Sigmoid colon (tissue), 6 donors: ENCODE measurements at regions not wholly inside any gene's neighbourhood (a gene's known extent, or its start where the extent isn't known, plus 50 kb on each side); places are given as distances from the start of the nearest gene placed in this dataset.
"Not testable (repeated sequence)": the region's sequence is repeated elsewhere in the genome, so short reads cannot be mapped to it uniquely, and the experiment has no call there.

ENCODE experiments used
- DNase-seq: peaks from one replicate; pipeline ENCODE4 v3.0.0-alpha.2; 2019
- H3K27ac ChIP-seq, 4 donors: fragments of 200-600 bp; sonication (generic); one replicate each; pipeline ENCODE4 v1.5.1; 2016 to 2019; ENCODE audit warnings: mild to moderate bottlenecking in 1 of 4
- H3K27me3 ChIP-seq, 3 donors: fragments of 200-600 bp; sonication (generic); one replicate each; pipeline ENCODE4 v1.5.1; 2019; ENCODE audit warnings: mild to moderate bottlenecking in 1 of 3
- H3K36me3 ChIP-seq, 4 donors: fragments of 200-600 bp; sonication (generic); one replicate each; pipeline ENCODE4 v1.5.1; 2016 to 2019
- H3K4me1 ChIP-seq, 4 donors: fragments of 200-600 bp; sonication (generic); one replicate each; pipeline ENCODE4 v1.5.1; 2017 to 2019
- H3K4me3 ChIP-seq, 4 donors: fragments of 200-600 bp; sonication (generic); one replicate each; pipeline ENCODE4 v1.5.1; 2017 to 2019; ENCODE audit warnings: mild to moderate bottlenecking in 2 of 4, moderate library complexity in 1 of 4
- H3K9me3 ChIP-seq, 4 donors: fragments of 200-600 bp in 3 of 4; sonication (generic) in 3 of 4; one replicate each; pipeline versions ENCODE4 v1.5.1 to v1.6.1; 2013 to 2019
- EP300 ChIP-seq, 4 donors: sonication (generic); formaldehyde crosslinking; IDR thresholded peaks; one replicate each; pipeline ENCODE4 v1.6.1; 2017; ENCODE audit warnings: antibody characterized with exemption in 4 of 4
- POLR2A ChIP-seq, 2 donors: fragments of 450-650 bp; IDR thresholded peaks; one replicate each; pipeline ENCODE4 v1.6.1; 2016; ENCODE audit warnings: antibody characterized with exemption in 2 of 2, mild to moderate bottlenecking in 2 of 2, moderate library complexity in 2 of 2
- POLR2AphosphoS5 ChIP-seq, 4 donors: sonication (generic); formaldehyde crosslinking; IDR thresholded peaks; one replicate each; pipeline ENCODE4 v1.6.1; 2017; ENCODE audit warnings: antibody characterized with exemption in 4 of 4
- WGBS, 2 donors: extraction: QIAGEN DNeasy Blood & Tissue Kit; methylation state at CpG; one replicate each; pipeline ENCODE4 v1.1.7; 2013; 5-methylcytosine and 5-hydroxymethylcytosine counted together
- intact Hi-C: fragments of 100-400 bp; cut with DNase I; formaldehyde crosslinking; loops from one replicate; pipeline ENCODE4 v1.15.1; 2023
- TF ChIP-seq, protein P1 (sequence below), 4 experiments: fragments of 450-650 bp in 3 of 4; fragments of 200-600 bp in 1 of 4; IDR thresholded peaks; one replicate each; pipeline ENCODE4 v1.5.1; 2016 to 2019; ENCODE audit warnings: antibody characterized with exemption in 4 of 4, mild to moderate bottlenecking in 3 of 4, moderate library complexity in 2 of 4
- donor health status: healthy with polysubstance abuse.
- donor health status: healthy.

DNA sequence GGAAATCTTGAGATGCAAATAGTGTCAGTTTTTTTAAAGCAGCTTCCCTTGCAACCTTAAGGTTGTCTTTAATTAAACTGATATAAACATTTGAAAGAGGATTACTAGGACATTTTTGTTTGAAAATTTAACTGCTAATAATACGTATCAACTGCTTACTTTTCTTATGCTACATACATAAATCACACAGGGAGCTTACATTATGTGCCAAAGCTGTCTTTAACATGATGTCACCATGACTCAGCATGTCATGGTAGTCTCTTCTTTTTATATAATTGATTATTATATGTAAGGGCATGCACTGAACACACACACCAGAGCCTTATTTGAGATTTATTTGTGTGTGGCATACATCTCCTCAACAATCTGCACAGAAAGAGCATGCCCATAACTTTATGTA, 63.0 kb upstream of the PTHLH start:
- no peaks in the 10 kb centered on the region for H3K27me3 ChIP-seq
- H3K4me1 ChIP-seq: no peaks in the 10 kb centered on the region
- H3K4me3 ChIP-seq: no peak overlapping the region
- H3K9me3 ChIP-seq: no peaks in the 10 kb centered on the region
- H3K27ac ChIP-seq: no peak overlapping the region
- H3K36me3 ChIP-seq: no peaks in the 10 kb centered on the region
- TF ChIP-seq, protein P1, sequence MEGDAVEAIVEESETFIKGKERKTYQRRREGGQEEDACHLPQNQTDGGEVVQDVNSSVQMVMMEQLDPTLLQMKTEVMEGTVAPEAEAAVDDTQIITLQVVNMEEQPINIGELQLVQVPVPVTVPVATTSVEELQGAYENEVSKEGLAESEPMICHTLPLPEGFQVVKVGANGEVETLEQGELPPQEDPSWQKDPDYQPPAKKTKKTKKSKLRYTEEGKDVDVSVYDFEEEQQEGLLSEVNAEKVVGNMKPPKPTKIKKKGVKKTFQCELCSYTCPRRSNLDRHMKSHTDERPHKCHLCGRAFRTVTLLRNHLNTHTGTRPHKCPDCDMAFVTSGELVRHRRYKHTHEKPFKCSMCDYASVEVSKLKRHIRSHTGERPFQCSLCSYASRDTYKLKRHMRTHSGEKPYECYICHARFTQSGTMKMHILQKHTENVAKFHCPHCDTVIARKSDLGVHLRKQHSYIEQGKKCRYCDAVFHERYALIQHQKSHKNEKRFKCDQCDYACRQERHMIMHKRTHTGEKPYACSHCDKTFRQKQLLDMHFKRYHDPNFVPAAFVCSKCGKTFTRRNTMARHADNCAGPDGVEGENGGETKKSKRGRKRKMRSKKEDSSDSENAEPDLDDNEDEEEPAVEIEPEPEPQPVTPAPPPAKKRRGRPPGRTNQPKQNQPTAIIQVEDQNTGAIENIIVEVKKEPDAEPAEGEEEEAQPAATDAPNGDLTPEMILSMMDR (IDR thresholded peaks at IDR 0.05): no peak
- no peak for TF ChIP-seq EP300 (IDR thresholded peaks at IDR 0.05)
- TF ChIP-seq POLR2A (IDR thresholded peaks at IDR 0.05): no peak
- no peak for TF ChIP-seq POLR2AphosphoS5 (IDR thresholded peaks at IDR 0.05)
- 63 to 68% methylated on average over 1 of the region's 1 CpG for WGBS, 2 donors
- DNase-seq: no peak
- intact Hi-C loops: no loop called here

DNA sequence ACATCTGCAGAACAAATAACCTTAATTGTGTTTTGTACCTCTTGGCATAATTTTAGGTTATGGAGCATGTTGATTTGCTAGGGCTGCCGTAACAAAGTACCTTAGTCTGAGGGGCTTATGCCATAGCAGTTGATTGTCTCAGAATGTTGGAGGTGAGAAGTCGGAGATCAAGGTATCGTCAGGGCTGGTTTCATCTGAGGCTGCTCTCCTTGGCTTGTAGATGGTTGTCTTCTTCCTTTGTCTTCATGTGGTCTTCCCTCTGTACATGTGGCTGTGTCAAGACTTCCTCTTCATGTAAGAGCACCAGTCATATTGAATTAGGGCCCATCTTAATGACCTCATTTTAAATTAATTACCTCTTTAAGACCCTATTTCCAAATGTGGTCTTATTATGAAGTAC, 64.4 kb upstream of the PTHLH start:
- Histone ChIP-seq H3K36me3 (no peaks in the 10 kb centered on the region), H3K9me3 (no peaks in the 10 kb centered on the region), H3K4me3 (no peak overlapping the region), H3K27me3 (no peaks in the 10 kb centered on the region), H3K27ac (no peak overlapping the region), H3K4me1 (no peaks in the 10 kb centered on the region)
- no peak for DNase-seq
- TF ChIP-seq POLR2AphosphoS5 (IDR thresholded peaks at IDR 0.05): no peak
- no peak for TF ChIP-seq EP300 (IDR thresholded peaks at IDR 0.05)
- WGBS, 2 donors: 81 to 90% methylated on average over 3 of the region's 3 CpGs
- intact Hi-C loops: no loop called here

DNA sequence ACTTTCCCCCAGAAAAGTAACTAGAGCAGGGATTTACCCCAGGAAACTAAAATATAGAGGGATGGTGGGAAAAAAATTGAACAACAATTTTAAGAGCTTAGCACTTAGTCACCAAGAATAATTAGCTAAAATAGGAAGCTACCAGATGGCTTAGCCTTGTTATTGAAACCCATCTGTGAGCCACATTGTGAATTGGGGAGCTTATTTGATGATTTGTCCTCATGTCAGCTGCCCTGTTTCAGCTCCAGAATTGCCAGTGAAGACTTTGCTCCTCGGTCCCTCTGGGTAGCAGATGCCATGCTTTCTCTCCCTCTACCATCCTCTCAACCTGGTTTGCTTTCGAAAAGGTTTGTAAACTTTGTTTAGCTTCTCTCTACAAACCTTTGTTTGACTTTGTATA, 67.7 kb upstream of the PTHLH start:
- H3K36me3 ChIP-seq: no peaks in the 10 kb centered on the region
- H3K27ac ChIP-seq: no peak overlapping the region
- no peak for DNase-seq
- no peak overlapping the region for H3K4me3 ChIP-seq
- H3K9me3 ChIP-seq: no peaks in the 10 kb centered on the region
- no peaks in the 10 kb centered on the region for H3K27me3 ChIP-seq
- 84 to 85% methylated on average over 2 of the region's 2 CpGs for WGBS, 2 donors
- no peaks in the 10 kb centered on the region for H3K4me1 ChIP-seq
- TF ChIP-seq POLR2A (IDR thresholded peaks at IDR 0.05) (no peak), EP300 (IDR thresholded peaks at IDR 0.05) (no peak), POLR2AphosphoS5 (IDR thresholded peaks at IDR 0.05) (no peak)
- TF ChIP-seq, protein P1 (IDR thresholded peaks at IDR 0.05): no peak
- intact Hi-C loops: no loop called here

DNA sequence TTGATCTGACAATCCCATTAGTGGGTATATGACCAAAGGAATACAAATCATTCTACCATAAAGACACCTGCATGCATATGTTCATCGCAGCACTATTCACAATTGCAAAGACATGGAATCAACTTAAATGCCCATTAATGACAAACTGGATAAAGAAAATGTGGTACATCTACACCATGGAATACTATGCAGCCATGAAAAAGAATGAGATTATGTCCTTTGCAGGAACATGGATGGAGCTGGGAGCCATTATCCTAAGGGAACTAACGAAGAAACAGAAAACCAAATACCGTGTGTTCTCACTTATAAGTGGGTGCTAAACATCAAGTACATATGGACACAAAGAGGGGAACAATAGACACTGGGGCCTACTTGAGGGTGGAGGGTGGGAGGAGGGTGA, 74.1 kb upstream of the PTHLH start:
- H3K9me3 ChIP-seq, H3K4me3 ChIP-seq, H3K27ac ChIP-seq, H3K36me3 ChIP-seq, intact Hi-C loops, H3K4me1 ChIP-seq, H3K27me3 ChIP-seq, DNase-seq: not testable (repeated sequence)
- 78 to 92% methylated on average over 3 of the region's 3 CpGs for WGBS, 2 donors

DNA sequence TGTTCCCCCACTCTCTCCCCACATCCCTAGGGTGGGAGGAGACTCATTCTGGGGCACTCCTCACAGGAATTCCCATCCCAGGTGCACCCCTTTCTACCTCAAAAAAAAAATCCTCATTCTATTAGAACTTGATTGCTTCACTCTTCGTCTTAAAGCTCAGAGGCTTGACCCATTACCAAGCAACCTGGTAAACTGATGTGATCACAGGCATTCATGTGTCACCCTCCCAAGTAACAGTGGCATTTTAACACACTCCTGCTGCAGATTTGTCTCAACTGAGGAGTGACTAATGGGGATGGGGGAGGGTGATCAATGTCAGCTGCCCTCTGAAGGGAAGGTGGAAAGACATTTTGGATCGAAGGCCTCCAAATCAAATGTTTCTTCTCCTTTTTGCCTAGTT, 78.1 kb upstream of the PTHLH start:
- 86 to 90% methylated on average over 2 of the region's 2 CpGs for WGBS, 2 donors
- no peaks in the 10 kb centered on the region for H3K4me1 ChIP-seq

More for the DNA sequence above, 78.1 kb upstream of the PTHLH start:
- Histone ChIP-seq H3K27me3 (no peaks in the 10 kb centered on the region), H3K36me3 (no peaks in the 10 kb centered on the region), H3K4me3 (no peak overlapping the region), H3K9me3 (peaks cover 0 to 3% (median 0%) of the 10 kb centered on the region in 4 donors), H3K27ac (no peak overlapping the region)
- DNase-seq: no peak
- no peak for TF ChIP-seq POLR2AphosphoS5 (IDR thresholded peaks at IDR 0.05)
- no peak for TF ChIP-seq EP300 (IDR thresholded peaks at IDR 0.05)
- TF ChIP-seq, protein P1 (IDR thresholded peaks at IDR 0.05): no peak
- TF ChIP-seq POLR2A (IDR thresholded peaks at IDR 0.05): no peak
- intact Hi-C loops: no loop called here
